ENCODE measurements at regions not wholly inside any gene's neighbourhood (a gene's known extent, or its start where the extent isn't known, plus 50 kb on each side); places are given as distances from the start of the nearest gene placed in this dataset.
"Not testable (repeated sequence)": the region's sequence is repeated elsewhere in the genome, so short reads cannot be mapped to it uniquely, and the experiment has no call there.

- Histone ChIP-seq H3K9me3 (ENCODE audit: control insufficient read depth, low read length) (no peaks in the 10 kb centered on the region), H3K4me3 (ENCODE audit: extremely low read depth, insufficient read depth, low read length, poor library complexity, severe bottlenecking) (no peak overlapping the region), H3K27ac (ENCODE audit: low read depth, low read length, severe bottlenecking) (no peak overlapping the region), H3K4me1 (ENCODE audit: control insufficient read depth, insufficient read depth, low read length, poor library complexity, severe bottlenecking) (no peaks in the 10 kb centered on the region), H3K36me3 (ENCODE audit: control insufficient read depth, insufficient read depth, low read length) (no peaks in the 10 kb centered on the region)
- 63% methylated on average over 1 of the region's 1 CpG; no CpG with 5 or more reads in 1 of the 2 experiments for WGBS, 2 experiments (ENCODE audit: insufficient coverage in 2 of 2)
Observed at GRCh38 chr4:164081371-164081770, 586.9 kb downstream of the TMA16 start.

DNA sequence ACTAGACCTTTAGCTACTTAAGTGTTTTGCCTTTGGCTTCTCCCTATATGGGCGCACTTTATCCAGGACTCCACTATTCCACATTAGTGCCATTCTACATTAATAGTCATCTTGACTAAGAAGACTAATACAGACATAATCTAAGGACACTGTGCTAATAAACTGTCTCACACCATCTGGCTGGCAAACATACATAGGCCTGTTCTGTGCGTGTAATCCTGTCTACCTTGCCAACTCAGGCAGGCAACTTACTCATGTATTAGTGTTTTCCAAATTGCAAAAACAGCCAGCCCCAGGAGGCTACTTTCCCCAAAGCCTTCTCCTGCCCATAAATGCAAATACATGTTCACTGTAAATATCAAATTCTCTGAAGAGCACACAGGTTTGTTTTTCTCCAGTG is 587.3 kb downstream of the TMA16 start:
- Histone ChIP-seq H3K4me1 (ENCODE audit: control insufficient read depth, insufficient read depth, low read length, poor library complexity, severe bottlenecking) (no peaks in the 10 kb centered on the region), H3K27ac (ENCODE audit: low read depth, low read length, severe bottlenecking) (no peak overlapping the region), H3K4me3 (ENCODE audit: extremely low read depth, insufficient read depth, low read length, poor library complexity, severe bottlenecking) (no peak overlapping the region), H3K9me3 (ENCODE audit: control insufficient read depth, low read length) (no peaks in the 10 kb centered on the region), H3K36me3 (ENCODE audit: control insufficient read depth, insufficient read depth, low read length) (no peaks in the 10 kb centered on the region)
- 86 to 94% methylated on average over 2 of the region's 2 CpGs for WGBS, 2 experiments (ENCODE audit: insufficient coverage in 2 of 2)

DNA sequence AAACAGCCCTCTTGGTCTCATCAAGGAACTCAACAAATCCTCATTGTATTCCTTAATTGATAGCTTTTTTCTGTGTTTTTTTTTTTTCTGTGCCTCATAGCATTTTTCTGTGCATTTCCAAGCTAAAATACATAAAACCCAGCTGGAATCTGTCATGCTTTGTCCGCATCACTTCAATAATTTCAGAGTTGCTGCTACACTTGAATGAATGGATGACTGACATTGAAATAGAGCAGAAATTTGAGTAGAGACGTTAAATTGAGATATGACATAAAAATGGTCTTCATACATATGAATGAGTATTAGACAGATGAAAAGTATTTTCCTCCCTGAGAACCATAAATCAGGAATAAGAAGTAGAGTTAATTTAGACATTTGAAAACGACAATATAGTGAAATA is 593.2 kb downstream of the TMA16 start:
- 80 to 100% methylated on average over 1 of the region's 3 CpGs for WGBS, 2 experiments (ENCODE audit: insufficient coverage in 2 of 2)
- Histone ChIP-seq H3K4me3 (ENCODE audit: extremely low read depth, insufficient read depth, low read length, poor library complexity, severe bottlenecking) (no peak overlapping the region), H3K36me3 (ENCODE audit: control insufficient read depth, insufficient read depth, low read length) (no peaks in the 10 kb centered on the region), H3K4me1 (ENCODE audit: control insufficient read depth, insufficient read depth, low read length, poor library complexity, severe bottlenecking) (no peaks in the 10 kb centered on the region), H3K27ac (ENCODE audit: low read depth, low read length, severe bottlenecking) (no peak overlapping the region), H3K9me3 (ENCODE audit: control insufficient read depth, low read length) (no peaks in the 10 kb centered on the region)

DNA sequence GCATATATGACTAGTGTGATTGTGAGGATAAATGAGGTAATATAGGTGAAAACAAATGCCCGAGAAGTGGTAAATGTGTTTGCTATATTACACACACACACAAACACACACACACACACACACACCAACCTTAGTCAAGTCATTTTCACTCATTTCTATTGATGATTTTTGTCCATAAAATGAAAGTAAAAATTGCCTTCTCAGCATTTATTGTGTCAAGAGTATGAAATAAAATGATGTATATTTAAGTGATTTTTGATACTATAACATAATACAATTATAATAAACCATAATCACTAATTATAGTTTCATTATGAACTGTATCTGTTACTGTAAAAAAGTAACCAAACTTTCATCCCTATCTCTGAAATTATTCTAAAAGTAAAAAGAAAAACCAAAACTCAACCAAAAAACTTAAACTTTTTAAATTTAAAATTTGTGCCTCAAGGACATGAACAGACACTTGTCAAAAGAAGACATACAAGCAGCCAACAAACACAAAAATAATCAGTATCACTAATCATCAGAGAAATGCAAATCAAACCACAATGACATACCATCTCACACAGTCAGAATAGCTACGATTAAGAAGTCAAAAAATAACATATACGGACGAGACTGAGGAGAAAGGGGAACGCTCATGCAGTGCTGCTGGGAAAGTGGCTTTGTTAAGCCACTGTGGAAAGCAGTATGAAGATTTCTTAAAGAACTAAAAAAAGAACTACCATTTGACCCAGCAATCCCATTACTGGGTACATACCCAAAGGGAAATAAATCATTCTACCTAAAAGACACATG is 601.0 kb downstream of the TMA16 start:
- Histone ChIP-seq H3K36me3 (ENCODE audit: control insufficient read depth, insufficient read depth, low read length) (no peaks in the 10 kb centered on the region), H3K4me3 (ENCODE audit: extremely low read depth, insufficient read depth, low read length, poor library complexity, severe bottlenecking) (no peak overlapping the region), H3K9me3 (ENCODE audit: control insufficient read depth, low read length) (no peaks in the 10 kb centered on the region), H3K27ac (ENCODE audit: low read depth, low read length, severe bottlenecking) (no peak overlapping the region), H3K4me1 (ENCODE audit: control insufficient read depth, insufficient read depth, low read length, poor library complexity, severe bottlenecking) (no peaks in the 10 kb centered on the region)
- WGBS, 2 experiments (ENCODE audit: insufficient coverage in 2 of 2), result no CpG with 5 or more reads among the region's 5 CpGs

- WGBS, 2 experiments (ENCODE audit: insufficient coverage in 2 of 2), result 94% methylated on average over 2 of the region's 5 CpGs; no CpG with 5 or more reads in 1 of the 2 experiments
- Histone ChIP-seq H3K9me3 (ENCODE audit: control insufficient read depth, low read length) (no peaks in the 10 kb centered on the region), H3K4me1 (ENCODE audit: control insufficient read depth, insufficient read depth, low read length, poor library complexity, severe bottlenecking) (no peaks in the 10 kb centered on the region), H3K4me3 (ENCODE audit: extremely low read depth, insufficient read depth, low read length, poor library complexity, severe bottlenecking) (no peak overlapping the region), H3K27ac (ENCODE audit: low read depth, low read length, severe bottlenecking) (no peak overlapping the region), H3K36me3 (ENCODE audit: control insufficient read depth, insufficient read depth, low read length) (no peaks in the 10 kb centered on the region)
Observed at GRCh38 chr4:164096766-164097518, 602.5 kb downstream of the TMA16 start.

- 76 to 78% methylated on average over 12 to 13 of the region's 23 CpGs for WGBS, 2 experiments (ENCODE audit: insufficient coverage in 2 of 2)
Observed at GRCh38 chr4:164100741-164101365, 606.4 kb downstream of the TMA16 start.

GRCh38 chr4:164108971-164109370 is 614.5 kb downstream of the TMA16 start:
- Histone ChIP-seq H3K4me1 (ENCODE audit: control insufficient read depth, insufficient read depth, low read length, poor library complexity, severe bottlenecking) (no peaks in the 10 kb centered on the region), H3K36me3 (ENCODE audit: control insufficient read depth, insufficient read depth, low read length) (no peaks in the 10 kb centered on the region), H3K4me3 (ENCODE audit: extremely low read depth, insufficient read depth, low read length, poor library complexity, severe bottlenecking) (no peak overlapping the region), H3K9me3 (ENCODE audit: control insufficient read depth, low read length) (no peaks in the 10 kb centered on the region), H3K27ac (ENCODE audit: low read depth, low read length, severe bottlenecking) (no peak overlapping the region)
- WGBS, 2 experiments (ENCODE audit: insufficient coverage in 2 of 2), result 80 to 100% methylated on average over 1 to 2 of the region's 2 CpGs

More at GRCh38 chr4:164100741-164101365, 606.4 kb downstream of the TMA16 start:
- H3K36me3 ChIP-seq (ENCODE audit: control insufficient read depth, insufficient read depth, low read length); H3K9me3 ChIP-seq (ENCODE audit: control insufficient read depth, low read length); H3K4me1 ChIP-seq (ENCODE audit: control insufficient read depth, insufficient read depth, low read length, poor library complexity, severe bottlenecking); H3K27ac ChIP-seq (ENCODE audit: low read depth, low read length, severe bottlenecking); H3K4me3 ChIP-seq (ENCODE audit: extremely low read depth, insufficient read depth, low read length, poor library complexity, severe bottlenecking): not testable (repeated sequence)

GRCh38 chr4:164109503-164109902 is 615.0 kb downstream of the TMA16 start:
- H3K27ac ChIP-seq (ENCODE audit: low read depth, low read length, severe bottlenecking), result no peak overlapping the region
- no peaks in the 10 kb centered on the region for H3K36me3 ChIP-seq (ENCODE audit: control insufficient read depth, insufficient read depth, low read length)
- H3K4me1 ChIP-seq (ENCODE audit: control insufficient read depth, insufficient read depth, low read length, poor library complexity, severe bottlenecking), result no peaks in the 10 kb centered on the region
- no peaks in the 10 kb centered on the region for H3K9me3 ChIP-seq (ENCODE audit: control insufficient read depth, low read length)
- no peak overlapping the region for H3K4me3 ChIP-seq (ENCODE audit: extremely low read depth, insufficient read depth, low read length, poor library complexity, severe bottlenecking)
- 80 to 100% methylated on average over 2 of the region's 4 CpGs for WGBS, 2 experiments (ENCODE audit: insufficient coverage in 2 of 2)

- Histone ChIP-seq H3K27ac (ENCODE audit: low read depth, low read length, severe bottlenecking) (no peak overlapping the region), H3K4me3 (ENCODE audit: extremely low read depth, insufficient read depth, low read length, poor library complexity, severe bottlenecking) (no peak overlapping the region), H3K36me3 (ENCODE audit: control insufficient read depth, insufficient read depth, low read length) (no peaks in the 10 kb centered on the region), H3K9me3 (ENCODE audit: control insufficient read depth, low read length) (no peaks in the 10 kb centered on the region), H3K4me1 (ENCODE audit: control insufficient read depth, insufficient read depth, low read length, poor library complexity, severe bottlenecking) (no peaks in the 10 kb centered on the region)
- no CpG with 5 or more reads among the region's 2 CpGs for WGBS, 2 experiments (ENCODE audit: insufficient coverage in 2 of 2)
Observed at GRCh38 chr4:164115236-164115635, 620.7 kb downstream of the TMA16 start.

- Histone ChIP-seq H3K9me3 (ENCODE audit: control insufficient read depth, low read length) (no peaks in the 10 kb centered on the region), H3K36me3 (ENCODE audit: control insufficient read depth, insufficient read depth, low read length) (no peaks in the 10 kb centered on the region), H3K4me3 (ENCODE audit: extremely low read depth, insufficient read depth, low read length, poor library complexity, severe bottlenecking) (no peak overlapping the region), H3K4me1 (ENCODE audit: control insufficient read depth, insufficient read depth, low read length, poor library complexity, severe bottlenecking) (no peaks in the 10 kb centered on the region), H3K27ac (ENCODE audit: low read depth, low read length, severe bottlenecking) (no peak overlapping the region)
- WGBS, 2 experiments (ENCODE audit: insufficient coverage in 2 of 2), result no CpG with 5 or more reads among the region's 1 CpG
Observed at GRCh38 chr4:164116286-164116685, 621.8 kb downstream of the TMA16 start.
